ENCODE measurements at regions not wholly inside any gene's neighbourhood (a gene's known extent, or its start where the extent isn't known, plus 50 kb on each side); places are given as distances from the start of the nearest gene placed in this dataset.

DNA sequence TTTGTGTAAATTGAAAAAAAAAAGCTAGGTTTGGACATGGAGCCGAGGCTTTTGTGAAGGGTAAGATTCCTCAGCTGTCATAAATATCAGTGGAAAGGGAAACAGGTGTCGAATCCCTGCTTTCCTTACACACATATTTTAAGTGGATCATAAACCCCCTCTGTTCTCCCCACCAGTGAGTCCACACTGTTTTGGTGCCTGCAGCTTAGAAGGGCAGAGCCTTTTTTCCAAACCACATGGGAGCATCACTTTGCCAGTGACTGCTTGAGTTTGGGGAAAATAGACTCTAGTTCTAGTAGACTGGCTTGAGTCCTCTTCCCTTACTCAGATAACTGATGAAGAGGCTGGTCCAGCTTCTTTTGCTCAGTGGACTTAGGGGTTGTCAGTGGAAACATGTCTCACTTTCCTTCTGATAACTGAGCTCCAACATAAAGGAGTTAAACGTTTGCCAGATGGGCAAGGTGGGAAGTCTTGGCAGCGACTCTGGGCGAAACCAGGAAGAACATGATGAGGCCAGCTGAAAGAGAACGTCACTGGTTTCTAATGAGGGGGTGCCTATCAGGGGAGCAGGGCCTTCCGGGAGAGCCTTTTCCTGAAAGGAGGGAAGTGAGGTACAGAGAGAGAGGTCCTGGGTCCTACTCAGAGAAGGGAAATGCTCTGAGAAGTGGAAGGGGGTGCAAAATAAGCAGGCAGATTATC, 168.1 kb upstream of the PARP11 start:
- H3K36me3 ChIP-seq (ENCODE audit: control insufficient read depth in 1 of 2, insufficient read depth in 2 of 2, low read length in 2 of 2): no peaks in the 10 kb centered on the region
- TF ChIP-seq TCF7L2 (IDR thresholded peaks at IDR 0.05; ENCODE audit: borderline replicate concordance, extremely low read depth, insufficient read depth, insufficient read length): no peak
- no peak for TF ChIP-seq SIN3A (IDR thresholded peaks at IDR 0.05; ENCODE audit: low read depth)
- TF ChIP-seq SRF (IDR thresholded peaks at IDR 0.05; ENCODE audit: low read depth): no peak
- TF ChIP-seq, protein P1, sequence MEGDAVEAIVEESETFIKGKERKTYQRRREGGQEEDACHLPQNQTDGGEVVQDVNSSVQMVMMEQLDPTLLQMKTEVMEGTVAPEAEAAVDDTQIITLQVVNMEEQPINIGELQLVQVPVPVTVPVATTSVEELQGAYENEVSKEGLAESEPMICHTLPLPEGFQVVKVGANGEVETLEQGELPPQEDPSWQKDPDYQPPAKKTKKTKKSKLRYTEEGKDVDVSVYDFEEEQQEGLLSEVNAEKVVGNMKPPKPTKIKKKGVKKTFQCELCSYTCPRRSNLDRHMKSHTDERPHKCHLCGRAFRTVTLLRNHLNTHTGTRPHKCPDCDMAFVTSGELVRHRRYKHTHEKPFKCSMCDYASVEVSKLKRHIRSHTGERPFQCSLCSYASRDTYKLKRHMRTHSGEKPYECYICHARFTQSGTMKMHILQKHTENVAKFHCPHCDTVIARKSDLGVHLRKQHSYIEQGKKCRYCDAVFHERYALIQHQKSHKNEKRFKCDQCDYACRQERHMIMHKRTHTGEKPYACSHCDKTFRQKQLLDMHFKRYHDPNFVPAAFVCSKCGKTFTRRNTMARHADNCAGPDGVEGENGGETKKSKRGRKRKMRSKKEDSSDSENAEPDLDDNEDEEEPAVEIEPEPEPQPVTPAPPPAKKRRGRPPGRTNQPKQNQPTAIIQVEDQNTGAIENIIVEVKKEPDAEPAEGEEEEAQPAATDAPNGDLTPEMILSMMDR (IDR thresholded peaks at IDR 0.05 in 2 of 3, conservative IDR thresholded peaks at IDR 0.05 in 1 of 3; ENCODE audit: borderline replicate concordance in 1 of 3, insufficient read depth in 1 of 3, low read depth in 2 of 3, low read length in 2 of 3): no peak
- TF ChIP-seq SP1 (IDR thresholded peaks at IDR 0.05; ENCODE audit: low read depth): no peak
- TF ChIP-seq JUND (IDR thresholded peaks at IDR 0.05): no peak
- TF ChIP-seq, protein P2, sequence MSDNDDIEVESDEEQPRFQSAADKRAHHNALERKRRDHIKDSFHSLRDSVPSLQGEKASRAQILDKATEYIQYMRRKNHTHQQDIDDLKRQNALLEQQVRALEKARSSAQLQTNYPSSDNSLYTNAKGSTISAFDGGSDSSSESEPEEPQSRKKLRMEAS (IDR thresholded peaks at IDR 0.05): no peak
- TF ChIP-seq CEBPB (IDR thresholded peaks at IDR 0.05; ENCODE audit: low read depth): no peak
- no peak for TF ChIP-seq EZH2phosphoT487 (IDR thresholded peaks at IDR 0.05; ENCODE audit: borderline replicate concordance)
- CTCF ChIA-PET: interaction anchor here (1.0 kb wide), 1 partner anchor 236 kb away, joined by 4 read pairs; no protein-coding TSS in a partner anchor
- peaks cover 61% of the 10 kb centered on the region for H3K27me3 ChIP-seq (ENCODE audit: insufficient read depth, low read length)
- no peaks in the 10 kb centered on the region for H3K9me3 ChIP-seq (ENCODE audit: control insufficient read depth in 1 of 2, insufficient read depth in 1 of 2, low read depth in 1 of 2, low read length in 2 of 2)
- intact Hi-C loops (cut with micrococcal nuclease): no loop called here
- ATAC-seq: no peak
- H3K9ac ChIP-seq (ENCODE audit: low read length): no peak overlapping the region
- RAD21 ChIA-PET (ENCODE audit: low non-redundant PET in 1 of 2, low total read pairs in 2 of 2, uncharacterized antibody in 2 of 2, unreplicated experiment in 2 of 2): no interaction called here
- no peak overlapping the region for H3K4me2 ChIP-seq (ENCODE audit: low read length)
- H3K4me3 ChIP-seq (replicated peaks in 1 of 2; ENCODE audit: low read depth in 1 of 2, low read length in 2 of 2): no peak overlapping the region
- BruUV-seq (replicated peaks): no TSS peak
- H3K9me2 ChIP-seq (ENCODE audit: insufficient read depth): no peaks in the 10 kb centered on the region
- no peaks in the 10 kb centered on the region for H4K20me1 ChIP-seq (ENCODE audit: insufficient read depth)
- DNase-seq (ENCODE audit: low read depth, low spot score): no peak
- no peak overlapping the region for H2AFZ ChIP-seq (ENCODE audit: low read depth, low read length, poor library complexity, severe bottlenecking)
- no peak overlapping the region for H3K27ac ChIP-seq (ENCODE audit: low read depth, low read length)
- no peaks in the 10 kb centered on the region for H3K79me2 ChIP-seq (ENCODE audit: insufficient read depth, low read length)
- POLR2A ChIA-PET: no interaction called here
- no peaks in the 10 kb centered on the region for H3K4me1 ChIP-seq (ENCODE audit: control insufficient read depth in 1 of 2, insufficient read depth in 2 of 2, low read length in 2 of 2)

Data from HCT116 (cell line).